GM23248 (cell line): ENCODE measurements at regions not wholly inside any gene's neighbourhood (a gene's known extent, or its start where the extent isn't known, plus 50 kb on each side); places are given as distances from the start of the nearest gene placed in this dataset.

Source experiments
- EZH2 ChIP-seq: fragments of 200-600 bp; sonication (generic); IDR thresholded peaks from 2 replicates; pipeline ENCODE4 v1.6.1; 2018; ENCODE audit warnings: antibody characterized with exemption, mild to moderate bottlenecking; ENCODE audit not compliant: insufficient read depth, poor library complexity, severe bottlenecking
- EZH2phosphoT487 ChIP-seq: fragments of 200-600 bp; sonication (generic); IDR thresholded peaks from 2 replicates; pipeline ENCODE4 v1.6.1; 2018; ENCODE audit warnings: antibody characterized with exemption, moderate library complexity, mild to moderate bottlenecking, low read depth; ENCODE audit not compliant: insufficient read depth

DNA sequence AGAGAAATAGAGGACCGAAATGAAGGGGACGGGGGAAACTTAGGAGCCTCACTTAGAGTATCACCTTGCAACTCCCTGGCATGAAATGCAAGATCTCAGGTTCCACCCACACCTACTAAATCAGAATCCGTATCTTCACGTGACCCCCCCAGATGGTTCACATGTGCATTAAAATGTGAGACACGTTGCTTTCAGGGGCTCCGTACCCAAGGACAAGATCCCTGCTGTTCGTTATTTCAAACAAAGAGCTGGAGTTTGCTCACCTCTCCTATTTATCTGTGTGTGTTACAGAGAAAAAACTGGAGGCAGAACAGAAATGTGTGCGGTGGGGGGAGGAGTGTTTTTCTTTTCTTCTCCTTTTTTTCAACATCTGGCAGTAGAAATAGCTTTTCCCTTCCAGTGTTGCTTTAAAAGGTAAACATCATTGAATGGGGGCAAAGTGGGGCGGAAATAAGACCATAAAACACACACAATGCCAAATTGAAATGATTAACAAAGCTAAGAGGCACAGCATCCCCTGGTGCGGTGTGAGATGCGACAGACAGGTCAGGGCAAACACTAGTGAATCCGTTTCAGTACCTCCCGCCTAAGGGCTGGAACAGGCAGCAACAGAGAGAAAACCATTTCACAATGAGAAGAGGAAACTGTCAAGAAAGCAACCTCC lies 145.4 kb downstream of the SOX9 start:
- no peak for TF ChIP-seq EZH2
- TF ChIP-seq EZH2phosphoT487, result no peak
